K562 (cell line): ENCODE measurements at regions not wholly inside any gene's neighbourhood (a gene's known extent, or its start where the extent isn't known, plus 50 kb on each side); places are given as distances from the start of the nearest gene placed in this dataset.
A peak's percentile ranks its signal among the peaks of the same experiment; 100 is the strongest.

Experiments
- ATAC-seq: fragments of 200-7000 bp; cut with Tn5 transposase; 3 replicates; pipeline ENCODE4 v1.9.1; 2020; ENCODE audit warnings: moderate library complexity
- BruUV-seq: library from RNA; stranded (reverse); fragments of 400-500 nt; replicated peaks from 2 replicates; lab custom pipeline; 2021; lab: Mats Ljungman, UMichigan
- CTCF ChIA-PET: fragments of 300-600 bp; formaldehyde crosslinking; extraction: SDS; loops from one replicate; lab custom pipeline; 2021; ENCODE audit warnings: low intra/inter-chr PET ratio; lab: Yijun Ruan, JAX
- POLR2A ChIA-PET: fragments of 300-600, 350-650 bp; sonication (Branson Sonifier 250); formaldehyde crosslinking; extraction: SDS; loops from one replicate; lab custom pipeline; 2021; ENCODE audit warnings: antibody characterized with exemption, inconsistent platforms; lab: Yijun Ruan, JAX
- DNase-seq, 4 experiments: peaks; one replicate each; pipeline versions ENCODE4 v3.0.0 to v3.0.0-alpha.2; 2011 to 2018; ENCODE audit warnings: low spot score in 3 of 4, mixed read lengths in 3 of 4; ENCODE audit errors: extremely low read depth in 1 of 4
- FAIRE-seq: peaks from 2 replicates; lab custom pipeline; 2011; peaks lifted over from hg19 to GRCh38; lab: Jason Lieb, UNC
- H2AFZ ChIP-seq: 2 replicates; pipeline ENCODE4 v1.6.0; 2011; ENCODE audit warnings: low read depth, low read length, control low read depth, inconsistent platforms
- H3K27ac ChIP-seq: fragments of 200-600 bp; 3 replicates; pipeline ENCODE4 v1.8.0; 2011; ENCODE audit warnings: low read depth, mild to moderate bottlenecking, control low read depth, inconsistent platforms, low read length, moderate library complexity, mixed read lengths; ENCODE audit errors: extremely low read depth
- H3K27me3 ChIP-seq, 2 experiments: fragments of 300-600 bp in 1 of 2; 2 replicates in 1 of 2; 3 replicates in 1 of 2; pipeline versions ENCODE4 v1.6.0 to v1.8.0; 2011; ENCODE audit warnings: inconsistent platforms in 2 of 2, low read length in 2 of 2, mild to moderate bottlenecking in 1 of 2, mixed read lengths in 1 of 2, moderate library complexity in 1 of 2; ENCODE audit not compliant: control insufficient read depth in 2 of 2, insufficient read depth in 2 of 2
- H3K36me3 ChIP-seq: fragments of 300-600 bp; 3 replicates; pipeline ENCODE4 v1.8.0; 2011; ENCODE audit warnings: mild to moderate bottlenecking, low read length, inconsistent platforms; ENCODE audit not compliant: control insufficient read depth, insufficient read depth
- H3K4me1 ChIP-seq, 2 experiments: fragments of 200-600 bp in 1 of 2; replicated peaks in 1 of 2; 2 replicates in 1 of 2; 3 replicates in 1 of 2; pipeline versions ENCODE4 v1.5.1 to v1.8.0; 2011; ENCODE audit warnings: inconsistent platforms in 2 of 2, low read length in 2 of 2, mild to moderate bottlenecking in 1 of 2, mixed read lengths in 1 of 2, moderate library complexity in 1 of 2; ENCODE audit not compliant: control insufficient read depth in 2 of 2, insufficient read depth in 2 of 2
- H3K4me2 ChIP-seq: 2 replicates; pipeline ENCODE4 v1.6.1; 2011; ENCODE audit warnings: low read length, control low read depth, inconsistent platforms, mixed read lengths; ENCODE audit not compliant: insufficient read depth
- H3K4me3 ChIP-seq: fragments of 200-600 bp; sonication (generic), shearing (Covaris generic); 2 replicates; pipeline ENCODE4 v1.5.1; 2016; ENCODE audit warnings: control low read depth, inconsistent platforms
- H3K79me2 ChIP-seq: fragments of 200-600 bp; 3 replicates; pipeline ENCODE4 v1.8.0; 2011; ENCODE audit warnings: low read length, inconsistent platforms; ENCODE audit not compliant: control insufficient read depth, insufficient read depth
- H3K9ac ChIP-seq, 2 experiments: 2 replicates each; pipeline versions ENCODE4 v1.6.0 to v1.6.1; 2011; ENCODE audit warnings: low read depth in 2 of 2, low read length in 2 of 2, control low read depth in 1 of 2, inconsistent platforms in 1 of 2, mild to moderate bottlenecking in 1 of 2, mixed read lengths in 1 of 2; ENCODE audit not compliant: insufficient read depth in 1 of 2
- H3K9me1 ChIP-seq: one replicate; pipeline ENCODE4 v1.6.0; 2011; ENCODE audit warnings: inconsistent platforms, mild to moderate bottlenecking, low read length, moderate library complexity; ENCODE audit not compliant: control insufficient read depth, insufficient read depth
- H3K9me3 ChIP-seq: replicated peaks from 2 replicates; pipeline ENCODE4 v1.5.1; 2011; ENCODE audit warnings: low read depth, low read length, inconsistent platforms; ENCODE audit not compliant: control insufficient read depth, insufficient read depth
- H4K20me1 ChIP-seq: replicated peaks from 2 replicates; pipeline ENCODE4 v1.6.1; 2011; ENCODE audit warnings: low read length, inconsistent platforms, mixed read lengths; ENCODE audit not compliant: control insufficient read depth, insufficient read depth
- NFIC ChIP-seq: fragments of 450-650 bp; IDR thresholded peaks from 2 replicates; pipeline ENCODE4 v1.6.1; 2017; ENCODE audit warnings: mild to moderate bottlenecking, inconsistent platforms
- NFIX ChIP-seq: fragments of 250-450 bp; sonication (Bioruptor Pico); IDR thresholded peaks from 2 replicates; pipeline ENCODE4 v1.4.0; 2020; ENCODE audit warnings: low read depth, mild to moderate bottlenecking, moderate library complexity
- POLR2AphosphoS5 ChIP-seq: IDR thresholded peaks from 2 replicates; pipeline ENCODE4 v1.6.1; 2011; ENCODE audit warnings: mild to moderate bottlenecking, low read depth, low read length, moderate library complexity; ENCODE audit not compliant: control insufficient read depth, insufficient read depth
- STAT5A ChIP-seq: IDR thresholded peaks from 2 replicates; pipeline ENCODE4 v1.6.1; 2012; ENCODE audit warnings: low read length, inconsistent platforms, borderline replicate concordance
- ZBTB8A ChIP-seq: fragments of 450-650 bp; IDR thresholded peaks from 2 replicates; pipeline ENCODE4 v1.6.1; 2018; ENCODE audit warnings: mild to moderate bottlenecking, moderate library complexity; ENCODE audit not compliant: partially characterized antibody
- WGBS: fragments of 100-300 bp; shearing (Covaris generic); methylation state at CpG from one replicate; pipeline ENCODE4 v1.1.6; 2016; ENCODE audit warnings: low coverage, mixed read lengths; ENCODE audit not compliant: insufficient coverage; ENCODE audit errors: missing lambda C conversion rate; 5-methylcytosine and 5-hydroxymethylcytosine counted together
- in situ Hi-C: fragments of 300-500 bp; cut with MboI; formaldehyde crosslinking; loops from 4 replicates; pipeline ENCODE4 v1.15.0; 2018; ENCODE audit warnings: inconsistent platforms, mixed read lengths
- intact Hi-C: fragments of 100-400 bp; cut with micrococcal nuclease; formaldehyde crosslinking; loops from 2 replicates; pipeline ENCODE4 v1.14.2; 2022

DNA sequence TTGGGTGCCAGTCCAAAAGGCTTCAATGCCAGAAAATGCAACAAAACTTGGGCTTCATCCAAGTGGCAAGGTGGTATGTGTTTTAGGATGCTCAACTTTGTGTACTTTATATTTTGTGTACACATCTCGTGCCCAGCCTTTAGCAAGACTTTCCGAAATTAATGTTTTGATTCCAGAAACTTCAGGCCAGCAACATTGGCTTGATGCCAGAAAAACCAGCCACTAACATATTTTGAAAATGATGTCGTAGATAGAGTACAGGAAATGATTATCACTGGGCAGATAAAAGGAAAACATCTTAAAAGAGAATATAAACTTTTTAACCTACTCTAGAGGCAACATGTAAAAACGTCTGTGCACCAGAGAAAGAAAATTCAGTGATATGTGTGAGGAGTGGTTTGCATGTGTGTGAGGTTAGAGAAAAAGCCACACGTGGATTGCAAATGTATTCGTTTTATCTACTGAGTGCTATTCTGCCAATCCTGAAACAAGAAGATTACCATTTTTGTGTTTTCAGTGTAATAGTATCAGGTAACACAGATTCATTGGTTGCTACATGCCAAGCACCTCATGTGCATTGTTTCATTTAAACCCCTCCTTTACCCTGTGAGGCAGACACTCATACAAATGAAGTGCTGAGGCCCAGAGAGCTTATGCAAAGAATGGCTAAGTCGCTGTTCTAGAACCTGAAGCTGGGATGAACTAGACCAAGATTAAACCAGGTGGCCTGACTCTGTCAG lies 264.8 kb downstream of the C1D start:
- Histone ChIP-seq H3K9me3 (no peaks in the 10 kb centered on the region), H3K27ac (no peak overlapping the region), H3K9me1 (no peaks in the 10 kb centered on the region)
- intact Hi-C loops, result no loop called here
- no peak for TF ChIP-seq STAT5A
- TF ChIP-seq NFIX (CRISPR knock-in tag), result peak; percentile 56
- no peak for TF ChIP-seq POLR2AphosphoS5
- TF ChIP-seq ZBTB8A, result no peak
- TF ChIP-seq NFIC, result peak; percentile 83
- TF ChIP-seq, all 486 proteins: peak for 2
- H3K79me2 ChIP-seq, result no peaks in the 10 kb centered on the region
- H2AFZ ChIP-seq, result no peak overlapping the region
- no peaks in the 10 kb centered on the region for H3K4me1 ChIP-seq
- DNase-seq, result no peak
- FAIRE-seq, result peak; percentile 6
- in situ Hi-C loops, result no loop called here
- H3K4me3 ChIP-seq, result no peak overlapping the region
- no peaks in the 10 kb centered on the region for H4K20me1 ChIP-seq
- H3K36me3 ChIP-seq, result no peaks in the 10 kb centered on the region
- ATAC-seq, result no peak
- ChIA-PET POLR2A (no interaction called here), CTCF (no interaction called here)
- no peak overlapping the region for H3K4me2 ChIP-seq
- H3K9ac ChIP-seq, result no peak overlapping the region
- H3K27me3 ChIP-seq, result no peaks in the 10 kb centered on the region
- BruUV-seq, result no TSS peak
- WGBS, result 3% methylated on average over 7 of the region's 7 CpGs
